Activated CD4-positive, alpha-beta T cell treated with anti-CD3 and anti-CD28 coated beads, Interleukin-2, amount 10 ng/mL, durations not matched to agents 24 days and 14 days (primary cell): ENCODE measurements at regions not wholly inside any gene's neighbourhood (a gene's known extent, or its start where the extent isn't known, plus 50 kb on each side); places are given as distances from the start of the nearest gene placed in this dataset.
"Not testable (repeated sequence)": the region's sequence is repeated elsewhere in the genome, so short reads cannot be mapped to it uniquely, and the experiment has no call there.

Source experiments
- DNase-seq: peaks from one replicate; pipeline ENCODE4 v3.0.0; 2022
- H3K27ac Mint-ChIP-seq: one replicate; pipeline ENCODE4 v1.8.0; 2022; ENCODE audit warnings: mild to moderate bottlenecking, mixed read lengths
- H3K27me3 Mint-ChIP-seq: one replicate; pipeline ENCODE4 v1.8.0; 2022; ENCODE audit warnings: mixed read lengths
- H3K36me3 Mint-ChIP-seq: one replicate; pipeline ENCODE4 v1.8.0; 2022; ENCODE audit warnings: low read depth, mild to moderate bottlenecking, mixed read lengths
- H3K4me1 Mint-ChIP-seq: one replicate; pipeline ENCODE4 v1.8.0; 2021; ENCODE audit warnings: mixed read lengths
- H3K4me3 Mint-ChIP-seq: one replicate; pipeline ENCODE4 v1.8.0; 2022; ENCODE audit warnings: mild to moderate bottlenecking, moderate library complexity, mixed read lengths
- H3K9me3 Mint-ChIP-seq: one replicate; pipeline ENCODE4 v1.8.0; 2021; ENCODE audit warnings: mixed read lengths
- intact Hi-C: fragments of 100-400 bp; cut with micrococcal nuclease; formaldehyde crosslinking; loops from one replicate; pipeline ENCODE4 v1.15.1; 2023

DNA sequence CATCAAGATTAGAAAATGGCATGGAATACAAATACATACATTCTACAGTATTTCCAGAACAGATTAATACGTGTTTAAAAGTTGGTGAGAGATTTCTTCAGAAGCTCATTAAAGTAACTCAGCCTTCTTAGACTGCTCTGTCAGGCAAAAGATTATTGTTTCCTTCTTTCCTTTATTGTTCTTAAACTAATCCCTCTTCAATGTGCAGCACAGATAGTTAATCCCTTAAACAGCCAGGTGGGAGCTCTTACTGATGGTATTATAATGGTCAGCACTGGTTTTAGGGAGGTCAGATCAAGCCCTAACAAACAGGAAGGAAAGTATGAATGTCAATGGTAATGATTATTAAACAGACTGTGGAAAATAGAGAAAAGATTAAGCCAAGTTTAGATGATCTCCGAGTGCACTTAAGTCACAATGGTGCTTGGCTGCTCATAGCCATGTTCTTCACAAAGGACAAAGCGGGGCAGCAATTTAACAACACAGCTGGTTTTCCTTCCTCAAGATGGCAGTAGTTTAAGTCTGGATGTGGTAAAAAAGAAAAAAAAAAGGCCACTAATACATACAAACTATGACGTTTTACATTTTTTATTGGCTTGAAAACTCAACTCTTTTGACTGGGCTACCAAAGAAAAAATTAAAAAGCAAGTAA is 992.6 kb downstream of the PCDH9 start:
- H3K27me3 Mint-ChIP-seq, result no peaks in the 10 kb centered on the region
- H3K4me3 Mint-ChIP-seq, result no peak overlapping the region
- intact Hi-C loops, result no loop called here
- H3K36me3 Mint-ChIP-seq, result no peaks in the 10 kb centered on the region
- H3K27ac Mint-ChIP-seq, result no peak overlapping the region
- no peaks in the 10 kb centered on the region for H3K9me3 Mint-ChIP-seq
- no peaks in the 10 kb centered on the region for H3K4me1 Mint-ChIP-seq
- no peak for DNase-seq

DNA sequence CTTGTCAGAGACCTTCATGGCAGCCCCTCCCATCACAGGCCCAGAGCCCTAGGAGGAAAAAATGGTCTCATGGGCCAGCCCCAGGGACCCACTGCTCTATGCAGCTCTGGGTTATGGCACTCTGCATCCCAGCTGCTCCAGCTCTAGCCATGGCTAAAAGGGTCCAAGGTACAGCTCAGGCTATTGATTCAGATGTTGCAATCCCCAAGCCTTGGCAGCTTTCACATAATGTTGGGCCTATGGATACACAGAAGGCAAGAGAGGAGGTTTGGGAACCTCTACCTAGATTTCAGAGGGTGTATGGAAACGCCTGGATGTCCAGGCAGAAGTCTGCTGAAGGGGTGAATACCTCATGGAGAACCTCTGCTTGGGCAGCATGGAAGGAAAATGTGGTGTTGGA is 996.0 kb downstream of the PCDH9 start:
- Mint-ChIP-seq H3K27ac (no peak overlapping the region), H3K4me3 (no peak overlapping the region), H3K36me3 (no peaks in the 10 kb centered on the region), H3K4me1 (no peaks in the 10 kb centered on the region), H3K27me3 (no peaks in the 10 kb centered on the region), H3K9me3 (no peaks in the 10 kb centered on the region)
- no peak for DNase-seq
- intact Hi-C loops, result no loop called here

DNA sequence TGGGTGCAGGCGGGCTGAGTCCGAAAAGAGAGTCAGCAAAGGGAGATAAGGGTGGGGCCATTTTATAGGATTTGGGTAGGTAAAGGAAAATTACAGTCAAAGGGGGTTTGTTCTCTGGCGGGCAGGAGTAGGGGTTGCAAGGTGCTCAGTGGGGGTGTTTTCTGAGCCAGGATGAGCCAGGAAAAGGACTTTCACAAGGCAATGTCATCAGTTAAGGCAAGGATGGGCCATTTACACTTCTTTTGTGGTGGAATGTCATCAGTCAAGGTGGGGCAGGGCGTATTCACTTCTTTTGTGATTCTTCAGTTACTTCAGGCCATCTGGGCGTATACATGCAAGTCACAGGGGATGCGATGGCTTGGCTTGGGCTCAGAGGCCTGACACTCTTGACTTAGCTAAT is 998.2 kb downstream of the PCDH9 start:
- H3K27me3 Mint-ChIP-seq, H3K27ac Mint-ChIP-seq, H3K36me3 Mint-ChIP-seq, H3K9me3 Mint-ChIP-seq, DNase-seq, intact Hi-C loops, H3K4me1 Mint-ChIP-seq, H3K4me3 Mint-ChIP-seq: not testable (repeated sequence)

DNA sequence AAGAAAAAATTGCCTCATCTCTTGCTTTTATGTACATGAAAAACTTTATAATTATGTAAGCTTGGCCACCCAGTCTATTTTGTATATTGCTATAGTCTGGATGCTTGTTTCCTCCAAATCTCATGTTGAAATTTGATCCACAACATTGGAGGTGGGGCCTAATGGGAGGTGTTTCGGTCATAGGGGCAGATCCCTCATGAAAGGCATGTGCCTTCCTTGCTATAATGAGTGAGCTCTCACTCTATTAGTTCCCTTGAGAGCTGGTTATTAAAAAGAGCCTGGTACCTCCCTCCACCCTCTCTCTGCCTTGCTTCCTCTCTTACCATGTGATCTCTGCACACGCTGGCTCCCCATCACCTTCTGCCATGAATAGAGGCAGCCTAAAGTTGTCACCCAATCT is 1005.1 kb downstream of the PCDH9 start:
- Mint-ChIP-seq H3K27ac (no peak overlapping the region), H3K9me3 (no peaks in the 10 kb centered on the region), H3K4me3 (no peak overlapping the region), H3K27me3 (no peaks in the 10 kb centered on the region), H3K36me3 (no peaks in the 10 kb centered on the region), H3K4me1 (no peaks in the 10 kb centered on the region)
- intact Hi-C loops, result no loop called here
- DNase-seq, result no peak

DNA sequence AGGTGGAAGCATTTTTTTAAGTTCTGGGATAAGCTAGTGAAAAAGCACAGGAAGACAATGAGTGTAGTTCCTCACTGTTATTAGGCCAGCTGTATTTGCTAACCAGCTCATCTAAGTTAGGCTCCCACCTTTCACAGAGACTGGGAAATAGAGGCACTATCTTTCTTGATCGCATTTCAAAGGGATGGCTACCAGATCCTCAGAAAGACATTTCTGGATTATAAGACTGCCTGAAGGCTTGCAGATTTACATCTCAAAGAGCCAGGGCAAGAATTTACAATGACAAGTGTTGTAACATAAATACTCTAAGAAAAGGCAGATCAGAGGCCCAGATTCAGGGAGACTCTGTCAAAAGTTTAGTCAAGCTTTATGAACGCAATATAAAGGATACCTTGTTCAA is 1005.5 kb downstream of the PCDH9 start:
- H3K36me3 Mint-ChIP-seq, result no peaks in the 10 kb centered on the region
- DNase-seq, result no peak
- H3K27me3 Mint-ChIP-seq, result no peaks in the 10 kb centered on the region
- intact Hi-C loops, result no loop called here
- H3K9me3 Mint-ChIP-seq, result no peaks in the 10 kb centered on the region
- H3K27ac Mint-ChIP-seq, result no peak overlapping the region
- H3K4me3 Mint-ChIP-seq, result no peak overlapping the region
- H3K4me1 Mint-ChIP-seq, result no peaks in the 10 kb centered on the region

DNA sequence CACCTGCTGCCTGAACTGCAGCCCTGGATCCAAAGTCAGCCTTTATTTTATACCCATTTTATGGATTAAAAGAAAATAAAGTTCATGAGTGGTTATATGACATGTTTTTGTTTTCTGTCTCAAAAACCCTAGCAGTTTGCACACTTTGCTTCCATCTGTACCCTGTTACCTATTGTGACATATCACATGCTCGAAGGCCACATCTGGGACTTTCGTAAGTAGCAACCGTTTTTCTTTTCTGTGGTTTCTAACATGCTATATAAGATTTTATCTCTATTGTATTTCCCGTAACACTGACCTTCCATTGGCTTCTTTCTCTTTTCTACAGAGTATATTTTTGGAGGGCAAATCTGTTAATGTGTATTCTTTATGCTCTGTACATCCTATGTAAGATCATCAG is 1007.2 kb downstream of the PCDH9 start:
- no peaks in the 10 kb centered on the region for H3K36me3 Mint-ChIP-seq
- no peak overlapping the region for H3K27ac Mint-ChIP-seq
- no peak for DNase-seq
- no peaks in the 10 kb centered on the region for H3K4me1 Mint-ChIP-seq
- H3K9me3 Mint-ChIP-seq, result no peaks in the 10 kb centered on the region
- intact Hi-C loops, result no loop called here
- H3K4me3 Mint-ChIP-seq, result no peak overlapping the region
- no peaks in the 10 kb centered on the region for H3K27me3 Mint-ChIP-seq

DNA sequence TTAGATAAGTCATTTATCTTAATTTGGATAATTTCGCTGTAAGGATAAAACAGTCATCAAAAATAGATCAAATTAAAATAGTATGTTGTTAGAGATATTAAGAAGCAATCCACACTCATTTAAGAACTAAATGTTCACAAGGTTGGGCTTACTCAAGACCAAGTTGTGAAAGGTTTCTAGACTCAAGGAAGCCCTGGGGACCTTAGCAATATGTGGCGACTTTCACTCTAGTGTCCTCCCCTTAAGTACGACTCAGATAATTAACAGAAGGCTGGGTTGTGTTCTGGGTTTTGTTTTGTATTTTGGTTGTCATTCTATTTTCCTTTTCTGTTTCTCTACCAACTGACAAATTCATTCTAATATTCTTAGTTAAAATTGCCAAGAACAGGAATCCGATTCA is 1008.0 kb downstream of the PCDH9 start:
- Mint-ChIP-seq H3K27ac (no peak overlapping the region), H3K36me3 (no peaks in the 10 kb centered on the region)
- intact Hi-C loops, result no loop called here

DNA sequence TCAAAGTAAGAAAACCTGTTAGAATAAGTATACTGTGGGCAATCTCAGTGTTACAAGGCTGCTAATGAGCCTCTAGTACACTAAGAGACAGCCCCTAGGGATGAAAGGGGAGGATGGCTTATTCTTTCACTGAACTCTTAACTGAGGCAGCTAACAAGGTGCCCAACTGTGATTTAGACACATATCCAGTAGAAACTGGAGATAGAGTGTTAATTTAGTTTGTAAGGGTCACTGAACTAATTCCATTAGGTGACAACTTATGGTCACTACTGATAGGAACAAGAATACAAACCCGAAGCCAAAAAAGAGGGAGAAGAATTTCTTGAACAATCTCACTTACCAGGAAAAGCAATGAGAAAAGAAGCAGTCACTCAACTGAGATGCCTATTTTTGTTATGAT is 1010.6 kb downstream of the PCDH9 start:
- Mint-ChIP-seq H3K36me3 (no peaks in the 10 kb centered on the region), H3K4me1 (no peaks in the 10 kb centered on the region), H3K27me3 (no peaks in the 10 kb centered on the region), H3K27ac (no peak overlapping the region), H3K4me3 (no peak overlapping the region), H3K9me3 (peaks cover 3% of the 10 kb centered on the region)
- DNase-seq, result no peak
- intact Hi-C loops, result no loop called here

More for the DNA sequence above, 1008.0 kb downstream of the PCDH9 start:
- Mint-ChIP-seq H3K4me3 (no peak overlapping the region), H3K27me3 (no peaks in the 10 kb centered on the region), H3K9me3 (no peaks in the 10 kb centered on the region), H3K4me1 (no peaks in the 10 kb centered on the region)
- DNase-seq, result no peak

DNA sequence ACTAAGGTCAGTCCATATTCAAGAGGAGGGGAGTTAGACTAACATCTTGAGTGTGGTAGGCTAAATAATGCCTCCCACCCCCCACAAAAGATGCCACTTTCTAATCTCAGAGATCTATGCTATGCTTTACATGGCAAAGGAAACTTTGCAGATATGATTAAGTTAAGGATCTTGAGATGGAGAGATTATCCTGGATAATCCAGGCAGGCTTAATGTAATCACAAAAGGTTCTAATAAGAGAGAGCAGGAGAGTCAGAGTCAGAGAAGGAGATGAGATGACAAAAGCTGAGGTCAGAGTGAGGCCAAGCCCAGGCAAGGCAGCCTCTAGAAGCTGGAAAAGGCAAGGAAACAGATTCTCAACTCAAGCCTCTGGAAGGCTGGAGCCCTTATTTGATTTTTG is 1011.6 kb downstream of the PCDH9 start:
- intact Hi-C loops, result no loop called here
- Mint-ChIP-seq H3K36me3 (no peaks in the 10 kb centered on the region), H3K27ac (no peak overlapping the region), H3K4me1 (no peaks in the 10 kb centered on the region), H3K27me3 (no peaks in the 10 kb centered on the region), H3K4me3 (no peak overlapping the region), H3K9me3 (peaks cover 3% of the 10 kb centered on the region)
- DNase-seq, result no peak

DNA sequence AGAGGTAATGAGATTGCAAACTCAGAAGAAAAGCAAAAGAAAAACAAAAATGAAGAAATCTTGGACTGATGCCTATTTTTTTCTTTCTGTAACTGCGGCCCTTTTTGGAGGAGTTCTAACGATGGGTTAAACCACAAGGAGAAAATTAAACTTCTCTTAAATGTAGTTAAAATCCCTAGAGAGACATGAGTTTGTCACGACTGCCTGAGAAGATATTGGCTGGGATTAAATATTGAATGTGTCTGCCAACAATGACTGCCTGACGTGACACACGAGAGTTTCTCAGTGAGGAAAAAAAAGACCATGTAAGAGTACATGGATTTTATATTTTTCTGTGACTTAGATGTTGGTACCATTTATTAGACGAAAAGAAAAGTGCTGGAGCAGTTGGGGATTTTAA is 1013.4 kb downstream of the PCDH9 start:
- Mint-ChIP-seq H3K36me3 (no peaks in the 10 kb centered on the region), H3K4me1 (no peaks in the 10 kb centered on the region), H3K4me3 (no peak overlapping the region), H3K27ac (no peak overlapping the region), H3K9me3 (peaks cover 3% of the 10 kb centered on the region), H3K27me3 (no peaks in the 10 kb centered on the region)
- DNase-seq, result no peak
- intact Hi-C loops, result no loop called here

DNA sequence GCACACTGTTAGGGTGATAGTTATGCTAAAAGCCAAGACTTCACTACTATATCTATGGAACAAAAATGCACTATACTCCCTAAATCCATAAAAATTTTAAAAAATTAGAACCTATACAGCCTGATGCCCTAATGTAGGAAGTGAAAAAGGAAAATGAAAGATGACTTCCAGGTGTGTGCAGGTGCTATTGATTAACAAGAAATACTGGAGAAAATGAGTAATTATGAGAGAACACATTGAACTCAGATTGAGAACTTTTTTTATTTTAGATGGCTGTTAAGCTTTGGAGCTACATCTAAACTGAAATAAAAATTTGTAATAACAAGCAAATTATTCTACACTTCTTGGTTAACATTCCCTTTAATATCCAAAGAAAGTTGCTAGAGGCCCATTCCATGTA is 1015.7 kb downstream of the PCDH9 start:
- peaks cover 3% of the 10 kb centered on the region for H3K9me3 Mint-ChIP-seq
- intact Hi-C loops, result no loop called here
- H3K36me3 Mint-ChIP-seq, result no peaks in the 10 kb centered on the region
- no peaks in the 10 kb centered on the region for H3K4me1 Mint-ChIP-seq
- no peak overlapping the region for H3K4me3 Mint-ChIP-seq
- H3K27ac Mint-ChIP-seq, result no peak overlapping the region
- no peak for DNase-seq
- no peaks in the 10 kb centered on the region for H3K27me3 Mint-ChIP-seq

DNA sequence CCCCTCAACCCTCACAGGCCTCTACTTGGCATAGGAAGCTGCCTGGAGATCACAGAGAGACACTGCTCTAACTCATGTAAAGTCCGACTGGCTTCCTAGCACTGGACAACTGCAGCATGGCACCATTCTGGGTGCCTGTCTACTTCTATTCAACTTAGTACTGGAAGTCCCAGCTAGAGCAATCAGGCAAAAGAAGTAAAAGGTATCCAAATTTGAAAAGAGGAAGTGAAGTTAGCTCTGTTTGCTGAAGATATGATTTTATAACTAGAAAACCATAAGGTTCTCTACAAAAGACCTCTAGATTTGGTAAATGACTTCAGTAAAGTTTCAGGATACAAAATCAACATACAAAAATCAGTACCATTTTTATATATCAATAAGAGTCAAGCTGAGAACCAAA is 1017.6 kb downstream of the PCDH9 start:
- no peak for DNase-seq
- no peak overlapping the region for H3K27ac Mint-ChIP-seq
- no peak overlapping the region for H3K4me3 Mint-ChIP-seq
- intact Hi-C loops, result no loop called here
- no peaks in the 10 kb centered on the region for H3K27me3 Mint-ChIP-seq
- H3K36me3 Mint-ChIP-seq, result no peaks in the 10 kb centered on the region
- no peaks in the 10 kb centered on the region for H3K4me1 Mint-ChIP-seq
- peaks cover 3% of the 10 kb centered on the region for H3K9me3 Mint-ChIP-seq

DNA sequence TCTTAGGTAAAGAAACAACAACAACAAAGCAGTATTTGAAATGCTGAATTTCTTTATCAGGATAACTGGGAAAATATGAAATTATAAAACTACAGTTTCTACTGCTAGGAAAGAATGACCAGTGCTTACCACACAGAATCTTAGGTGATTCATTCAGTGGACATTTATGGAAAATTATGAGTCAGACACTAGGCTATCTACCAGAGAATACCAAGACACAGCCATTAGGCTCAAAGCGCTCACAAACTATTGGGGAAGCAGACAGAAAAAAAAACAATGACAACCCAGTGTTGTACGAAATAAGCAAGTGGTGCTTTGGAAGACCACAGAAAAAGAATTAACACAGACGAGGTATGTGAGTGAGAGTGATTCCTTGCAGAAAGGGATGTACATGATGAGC is 1019.5 kb downstream of the PCDH9 start:
- no peak for DNase-seq
- H3K27ac Mint-ChIP-seq, result no peak overlapping the region
- intact Hi-C loops, result no loop called here
- no peaks in the 10 kb centered on the region for H3K36me3 Mint-ChIP-seq
- no peaks in the 10 kb centered on the region for H3K4me1 Mint-ChIP-seq
- H3K9me3 Mint-ChIP-seq, result peaks cover under 1% of the 10 kb centered on the region
- H3K4me3 Mint-ChIP-seq, result no peak overlapping the region
- no peaks in the 10 kb centered on the region for H3K27me3 Mint-ChIP-seq

DNA sequence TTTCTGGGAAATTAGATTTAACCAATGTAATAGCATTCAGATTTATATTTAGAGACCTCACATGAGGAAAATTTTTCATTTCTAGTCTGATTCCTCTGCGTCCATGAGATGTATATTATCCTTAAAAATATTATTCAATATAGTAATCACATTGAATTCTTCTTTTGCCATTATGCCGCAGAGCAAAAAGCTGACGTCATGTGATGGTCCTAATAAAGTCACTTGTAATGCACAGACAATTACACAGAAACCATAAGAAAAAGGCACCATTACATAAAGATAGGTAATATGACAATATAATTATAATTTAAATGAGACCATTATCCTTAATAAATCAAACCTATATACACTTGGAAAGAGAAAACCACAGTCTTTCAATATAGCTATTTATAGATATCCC is 1021.5 kb downstream of the PCDH9 start:
- DNase-seq, result no peak
- intact Hi-C loops, result no loop called here
- Mint-ChIP-seq H3K36me3 (no peaks in the 10 kb centered on the region), H3K27ac (no peak overlapping the region), H3K4me1 (no peaks in the 10 kb centered on the region), H3K9me3 (no peaks in the 10 kb centered on the region), H3K27me3 (no peaks in the 10 kb centered on the region), H3K4me3 (no peak overlapping the region)

DNA sequence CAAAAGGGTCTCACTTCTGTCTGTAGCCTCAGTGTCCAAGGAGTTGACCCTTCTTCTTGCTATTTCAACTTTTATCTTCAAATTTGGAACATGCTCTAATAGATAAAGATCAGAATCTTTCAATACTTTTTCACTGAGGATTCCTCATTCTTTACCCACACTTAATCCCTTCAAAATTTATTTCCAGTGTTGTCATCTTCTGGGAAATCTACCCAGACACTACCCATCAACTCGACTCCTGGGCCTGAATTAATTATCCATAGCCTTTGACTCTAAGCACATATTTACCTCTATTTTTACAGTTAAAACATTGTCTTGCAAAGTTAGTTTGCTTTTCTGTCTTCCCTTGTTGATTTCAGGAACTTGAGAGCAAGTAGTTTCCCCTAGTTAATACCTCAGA is 1022.5 kb downstream of the PCDH9 start:
- H3K36me3 Mint-ChIP-seq, result no peaks in the 10 kb centered on the region
- intact Hi-C loops, result no loop called here
- H3K27me3 Mint-ChIP-seq, result no peaks in the 10 kb centered on the region
- no peak overlapping the region for H3K4me3 Mint-ChIP-seq
- H3K4me1 Mint-ChIP-seq, result no peaks in the 10 kb centered on the region
- H3K9me3 Mint-ChIP-seq, result no peaks in the 10 kb centered on the region
- DNase-seq, result no peak
- no peak overlapping the region for H3K27ac Mint-ChIP-seq
